ENCODE measurements at regions not wholly inside any gene's neighbourhood (a gene's known extent, or its start where the extent isn't known, plus 50 kb on each side); places are given as distances from the start of the nearest gene placed in this dataset.

GRCh38 chr5:114644576-114644975, 282.7 kb downstream of the KCNN2 start:
- DNase-seq = no peak

- no peak for DNase-seq
These were observed 274.4 kb downstream of the KCNN2 start for GRCh38 chr5:114636271-114636670.

GRCh38 chr5:114634967-114635901, 273.4 kb downstream of the KCNN2 start:
- DNase-seq = no peak

GRCh38 chr5:114634517-114634916, 272.6 kb downstream of the KCNN2 start:
- no peak for DNase-seq

GRCh38 chr5:114612406-114612805, 250.5 kb downstream of the KCNN2 start:
- no peak for DNase-seq

- DNase-seq = no peak
These were observed 219.3 kb downstream of the KCNN2 start for GRCh38 chr5:114581136-114581535.

GRCh38 chr5:114565871-114566270, 204.0 kb downstream of the KCNN2 start:
- no peak for DNase-seq

- DNase-seq = no peak
These were observed 203.3 kb downstream of the KCNN2 start for GRCh38 chr5:114565139-114565538.

- DNase-seq = no peak
These were observed 199.5 kb downstream of the KCNN2 start for GRCh38 chr5:114561415-114561814.
